Ovary (tissue), 3 donors: ENCODE measurements at regions not wholly inside any gene's neighbourhood (a gene's known extent, or its start where the extent isn't known, plus 50 kb on each side); places are given as distances from the start of the nearest gene placed in this dataset.

Experiments used
- CTCF ChIP-seq, 3 donors: fragments of 450-650 bp in 2 of 3; fragments of 200-600 bp in 1 of 3; IDR thresholded peaks; one replicate each; pipeline versions ENCODE4 v1.5.1 to v1.8.0; 2016 to 2022; ENCODE audit warnings: antibody characterized with exemption in 3 of 3, mild to moderate bottlenecking in 1 of 3
- EP300 ChIP-seq: sonication (generic); formaldehyde crosslinking; IDR thresholded peaks from one replicate; pipeline ENCODE4 v1.6.1; 2017; ENCODE audit warnings: antibody characterized with exemption
- POLR2A ChIP-seq: fragments of 450-650 bp; IDR thresholded peaks from one replicate; pipeline ENCODE4 v1.6.1; 2017; ENCODE audit warnings: antibody characterized with exemption, mild to moderate bottlenecking, moderate library complexity
- donor health status: DM: no; HTN: no; CAD: no.

GRCh38 chr18:22626771-22627170 is 209.1 kb upstream of the CTAGE1 start:
- TF ChIP-seq CTCF (IDR thresholded peaks at IDR 0.05) (no peak), EP300 (no peak), POLR2A (no peak)
